ENCODE measurements at regions not wholly inside any gene's neighbourhood (a gene's known extent, or its start where the extent isn't known, plus 50 kb on each side); places are given as distances from the start of the nearest gene placed in this dataset.

- no peak for TF ChIP-seq CTCF (IDR thresholded peaks at IDR 0.05)
- TF ChIP-seq EP300 (IDR thresholded peaks at IDR 0.05; ENCODE audit: low read depth): no peak
Observed at GRCh38 chr5:133685402-133686018, 73.2 kb upstream of the FSTL4 start.
